ENCODE measurements at regions not wholly inside any gene's neighbourhood (a gene's known extent, or its start where the extent isn't known, plus 50 kb on each side); places are given as distances from the start of the nearest gene placed in this dataset.
"Not testable (repeated sequence)": the region's sequence is repeated elsewhere in the genome, so short reads cannot be mapped to it uniquely, and the experiment has no call there.

- H3K4me1 Mint-ChIP-seq = no peaks in the 10 kb centered on the region
- no peak for ATAC-seq
- H3K4me3 Mint-ChIP-seq = no peak overlapping the region
- H3K9me3 Mint-ChIP-seq = no peaks in the 10 kb centered on the region
- H3K27me3 Mint-ChIP-seq = no peaks in the 10 kb centered on the region
- H3K36me3 Mint-ChIP-seq (ENCODE audit: low read depth) = no peaks in the 10 kb centered on the region
- no peak for DNase-seq
- no peak overlapping the region for H3K27ac Mint-ChIP-seq
Observed at GRCh38 chr5:163352531-163352930, 84.9 kb upstream of the CCNG1 start.

DNA sequence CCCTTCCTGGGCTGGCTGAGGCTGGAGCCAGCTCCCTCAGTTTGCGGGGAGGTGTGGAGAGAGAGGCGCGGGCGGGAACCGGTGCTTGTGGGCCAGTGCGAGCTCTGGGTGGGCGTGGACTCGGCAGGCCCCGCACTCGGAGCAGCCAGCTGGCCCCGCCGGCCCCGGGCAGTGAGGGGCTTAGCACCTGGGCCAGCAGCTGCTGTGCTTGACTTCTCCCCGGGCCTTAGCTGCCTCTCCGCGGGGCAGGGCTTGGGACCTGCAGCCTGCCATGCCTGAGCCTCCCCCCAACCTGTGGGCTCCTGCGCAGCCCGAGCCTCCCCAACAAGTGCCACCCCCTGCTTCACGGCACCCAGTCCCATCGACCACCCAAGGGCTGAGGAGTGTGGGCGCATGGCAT, 81.6 kb upstream of the CCNG1 start:
- not testable (repeated sequence) for DNase-seq; H3K9me3 Mint-ChIP-seq; H3K27ac Mint-ChIP-seq; H3K36me3 Mint-ChIP-seq (ENCODE audit: low read depth); H3K27me3 Mint-ChIP-seq; H3K4me1 Mint-ChIP-seq; ATAC-seq; H3K4me3 Mint-ChIP-seq

DNA sequence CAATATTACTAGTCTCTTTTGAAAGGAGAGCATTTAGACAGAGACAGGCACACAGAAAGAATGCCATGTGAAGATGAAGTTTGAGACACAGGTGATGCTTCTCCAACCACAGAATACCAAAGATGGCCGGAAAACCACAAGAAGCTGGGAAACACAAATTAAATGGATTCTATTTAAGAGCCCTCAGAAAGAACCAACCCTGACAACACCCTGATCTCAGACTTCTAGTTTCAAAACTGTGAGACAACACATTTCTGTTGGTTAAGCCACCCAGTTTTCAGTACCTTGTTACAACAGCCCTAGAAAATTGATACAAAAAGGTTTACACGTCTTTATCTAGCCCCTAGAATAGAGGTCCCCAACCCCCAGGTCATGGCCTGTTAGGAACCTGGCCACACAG, 79.8 kb upstream of the CCNG1 start:
- Mint-ChIP-seq H3K27me3 (no peaks in the 10 kb centered on the region), H3K27ac (no peak overlapping the region), H3K4me3 (no peak overlapping the region), H3K4me1 (no peaks in the 10 kb centered on the region), H3K9me3 (no peaks in the 10 kb centered on the region), H3K36me3 (ENCODE audit: low read depth) (no peaks in the 10 kb centered on the region)
- ATAC-seq (no peak), DNase-seq (no peak)

GRCh38 chr5:163360656-163361055, 76.7 kb upstream of the CCNG1 start:
- H3K27me3 Mint-ChIP-seq = no peaks in the 10 kb centered on the region
- H3K36me3 Mint-ChIP-seq (ENCODE audit: low read depth) = no peaks in the 10 kb centered on the region
- DNase-seq (no peak), ATAC-seq (no peak)
- no peak overlapping the region for H3K27ac Mint-ChIP-seq
- H3K4me1 Mint-ChIP-seq = no peaks in the 10 kb centered on the region
- H3K9me3 Mint-ChIP-seq = peaks cover 3% of the 10 kb centered on the region
- H3K4me3 Mint-ChIP-seq = no peak overlapping the region

DNA sequence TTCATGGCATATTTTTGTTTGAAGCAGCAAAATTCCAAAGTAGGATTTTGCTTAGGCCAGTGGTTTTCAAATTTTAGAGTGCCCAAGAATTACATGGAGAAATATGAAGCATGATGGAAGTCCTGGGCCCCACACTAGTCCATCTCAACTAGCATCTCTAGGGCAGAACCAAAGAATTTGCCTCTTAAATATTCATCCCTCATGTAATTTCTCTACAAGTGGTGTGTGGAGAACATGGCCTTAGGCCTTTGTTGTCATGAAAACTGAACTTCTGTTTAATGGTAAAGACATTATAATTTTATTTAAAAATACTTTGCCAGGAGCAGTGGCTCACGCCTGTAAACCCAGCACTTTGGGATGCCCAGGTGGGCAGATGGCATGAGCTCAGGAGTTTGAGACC, 75.9 kb upstream of the CCNG1 start:
- H3K9me3 Mint-ChIP-seq = peaks cover 4% of the 10 kb centered on the region
- no peak overlapping the region for H3K27ac Mint-ChIP-seq
- ATAC-seq = no peak
- DNase-seq = no peak
- H3K4me3 Mint-ChIP-seq = no peak overlapping the region
- no peaks in the 10 kb centered on the region for H3K27me3 Mint-ChIP-seq
- H3K4me1 Mint-ChIP-seq = no peaks in the 10 kb centered on the region
- no peaks in the 10 kb centered on the region for H3K36me3 Mint-ChIP-seq (ENCODE audit: low read depth)

DNA sequence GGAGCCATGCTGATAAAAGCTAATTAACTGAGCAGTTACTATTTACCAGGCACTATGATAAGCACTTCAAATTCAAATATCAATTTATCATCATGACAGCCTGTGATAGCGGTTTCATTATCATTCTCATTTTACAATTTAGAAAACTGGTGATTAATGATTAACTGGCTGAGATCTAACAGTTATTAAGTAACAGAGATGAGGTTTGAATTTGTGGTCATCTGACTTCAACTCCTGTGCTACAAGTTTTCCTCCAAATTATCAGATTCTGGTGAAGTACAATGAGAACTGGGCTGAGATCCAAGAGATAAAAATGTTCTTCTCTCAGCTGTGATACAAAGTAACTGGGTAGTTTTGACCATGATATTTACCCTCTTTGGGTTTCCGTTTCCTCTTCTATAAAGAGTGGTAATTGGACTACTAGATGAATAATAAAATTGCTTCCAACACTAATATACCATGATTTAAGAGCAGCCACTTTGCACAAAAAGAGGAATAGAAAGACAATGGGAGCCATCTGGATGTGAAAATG, 74.5 kb upstream of the CCNG1 start:
- H3K27ac Mint-ChIP-seq = no peak overlapping the region
- no peak for DNase-seq

GRCh38 chr5:163363389-163363788, 74.0 kb upstream of the CCNG1 start:
- Mint-ChIP-seq H3K27ac (no peak overlapping the region), H3K4me1 (no peaks in the 10 kb centered on the region), H3K9me3 (peaks cover 4% of the 10 kb centered on the region), H3K27me3 (no peaks in the 10 kb centered on the region), H3K4me3 (no peak overlapping the region), H3K36me3 (ENCODE audit: low read depth) (no peaks in the 10 kb centered on the region)
- ATAC-seq = no peak
- DNase-seq = no peak

More for the DNA sequence above, 74.5 kb upstream of the CCNG1 start:
- ATAC-seq = no peak
- H3K4me1 Mint-ChIP-seq = no peaks in the 10 kb centered on the region
- no peaks in the 10 kb centered on the region for H3K27me3 Mint-ChIP-seq
- no peak overlapping the region for H3K4me3 Mint-ChIP-seq
- H3K9me3 Mint-ChIP-seq = peaks cover 4% of the 10 kb centered on the region
- H3K36me3 Mint-ChIP-seq (ENCODE audit: low read depth) = no peaks in the 10 kb centered on the region

DNA sequence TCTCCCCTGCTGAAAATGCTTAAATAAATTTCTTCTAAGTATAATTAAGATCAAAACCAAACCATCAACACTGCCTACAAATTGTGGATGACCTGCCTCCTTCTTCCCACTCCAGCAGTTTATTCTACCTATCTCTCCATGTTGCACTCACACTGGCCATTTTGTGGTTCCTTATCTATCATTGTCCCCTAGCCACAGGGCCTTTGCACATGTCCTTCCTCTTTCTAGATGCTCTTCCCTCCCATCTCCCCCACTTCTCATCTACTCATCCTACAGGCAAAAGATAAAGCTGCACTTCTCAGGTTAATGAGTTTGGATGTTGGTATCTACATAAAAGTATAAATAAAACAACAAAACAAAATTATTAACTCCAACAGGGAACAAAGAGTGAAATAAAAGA, 70.6 kb upstream of the CCNG1 start:
- Mint-ChIP-seq H3K4me3 (no peak overlapping the region), H3K4me1 (no peaks in the 10 kb centered on the region), H3K36me3 (ENCODE audit: low read depth) (no peaks in the 10 kb centered on the region), H3K27me3 (no peaks in the 10 kb centered on the region), H3K27ac (no peak overlapping the region), H3K9me3 (peaks cover 4% of the 10 kb centered on the region)
- ATAC-seq (no peak), DNase-seq (no peak)

DNA sequence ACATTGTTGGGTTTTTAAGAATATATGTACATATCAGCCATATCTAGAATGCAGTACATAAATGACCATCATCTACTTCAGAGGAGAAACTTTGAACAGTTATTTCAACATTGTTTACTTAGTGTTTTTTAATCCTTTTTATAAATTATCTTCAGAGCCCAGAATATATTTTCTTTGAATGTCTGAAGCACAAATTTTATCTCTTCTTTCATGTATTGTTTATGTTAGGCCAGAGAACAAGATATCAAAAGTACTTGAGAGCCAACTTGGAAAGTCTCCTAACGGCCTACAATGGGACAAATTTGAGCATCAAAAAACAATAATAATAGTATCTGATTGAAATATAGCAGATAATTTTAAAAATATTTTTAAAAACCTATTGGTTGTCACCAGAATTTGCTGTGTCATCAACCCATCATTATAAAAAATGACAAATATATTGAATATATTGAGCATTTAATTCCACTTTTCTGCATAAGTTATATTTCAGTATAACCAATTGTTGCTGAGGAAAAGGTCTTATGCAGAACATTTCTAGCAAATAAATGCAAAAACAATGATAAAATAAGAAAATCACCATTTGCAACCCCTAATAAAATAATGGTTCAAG, 67.5 kb upstream of the CCNG1 start:
- no peaks in the 10 kb centered on the region for H3K27me3 Mint-ChIP-seq
- no peaks in the 10 kb centered on the region for H3K36me3 Mint-ChIP-seq (ENCODE audit: low read depth)
- peaks cover 4% of the 10 kb centered on the region for H3K9me3 Mint-ChIP-seq
- DNase-seq = no peak
- no peaks in the 10 kb centered on the region for H3K4me1 Mint-ChIP-seq
- H3K27ac Mint-ChIP-seq = no peak overlapping the region
- H3K4me3 Mint-ChIP-seq = no peak overlapping the region
- ATAC-seq = no peak

DNA sequence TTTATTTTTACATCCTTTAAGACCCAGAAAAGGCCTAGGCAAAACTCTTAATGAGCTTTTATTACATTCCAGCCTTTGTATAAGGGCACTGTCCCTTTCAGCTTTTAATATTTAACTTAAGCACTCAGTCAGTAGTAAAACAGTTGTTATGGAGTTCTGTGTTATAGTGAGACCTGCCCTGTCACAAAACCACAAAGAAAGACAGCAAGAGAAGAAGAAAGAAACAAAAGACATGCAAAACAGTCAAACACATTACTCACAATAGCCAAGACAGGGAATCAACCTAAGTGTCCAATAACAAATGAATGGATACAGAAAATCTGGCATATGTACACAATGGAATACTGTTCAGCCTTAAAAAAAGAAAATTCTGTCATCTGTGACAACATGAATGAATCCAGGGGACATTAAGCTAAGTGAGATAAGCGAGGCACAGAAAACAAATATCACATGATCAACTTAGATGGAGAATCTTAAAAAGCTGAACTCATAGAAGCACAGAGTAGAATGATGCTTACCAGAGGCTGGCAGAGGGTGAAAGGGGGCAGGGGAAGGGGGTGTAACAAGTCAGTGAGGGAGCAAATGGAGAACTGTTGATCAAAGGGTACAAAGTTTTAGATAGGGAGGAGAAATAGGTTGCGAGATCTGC, 63.8 kb upstream of the CCNG1 start:
- ATAC-seq (no peak), DNase-seq (no peak)
- H3K27me3 Mint-ChIP-seq = peaks cover 3% of the 10 kb centered on the region
- no peaks in the 10 kb centered on the region for H3K9me3 Mint-ChIP-seq
- no peaks in the 10 kb centered on the region for H3K36me3 Mint-ChIP-seq (ENCODE audit: low read depth)
- no peak overlapping the region for H3K4me3 Mint-ChIP-seq
- no peak overlapping the region for H3K27ac Mint-ChIP-seq
- no peaks in the 10 kb centered on the region for H3K4me1 Mint-ChIP-seq

GRCh38 chr5:163377982-163378381, 59.4 kb upstream of the CCNG1 start:
- Mint-ChIP-seq H3K36me3 (ENCODE audit: low read depth) (no peaks in the 10 kb centered on the region), H3K27me3 (peaks cover 7% of the 10 kb centered on the region), H3K9me3 (no peaks in the 10 kb centered on the region), H3K4me3 (no peak overlapping the region), H3K4me1 (no peaks in the 10 kb centered on the region), H3K27ac (no peak overlapping the region)
- ATAC-seq (no peak), DNase-seq (no peak)

DNA sequence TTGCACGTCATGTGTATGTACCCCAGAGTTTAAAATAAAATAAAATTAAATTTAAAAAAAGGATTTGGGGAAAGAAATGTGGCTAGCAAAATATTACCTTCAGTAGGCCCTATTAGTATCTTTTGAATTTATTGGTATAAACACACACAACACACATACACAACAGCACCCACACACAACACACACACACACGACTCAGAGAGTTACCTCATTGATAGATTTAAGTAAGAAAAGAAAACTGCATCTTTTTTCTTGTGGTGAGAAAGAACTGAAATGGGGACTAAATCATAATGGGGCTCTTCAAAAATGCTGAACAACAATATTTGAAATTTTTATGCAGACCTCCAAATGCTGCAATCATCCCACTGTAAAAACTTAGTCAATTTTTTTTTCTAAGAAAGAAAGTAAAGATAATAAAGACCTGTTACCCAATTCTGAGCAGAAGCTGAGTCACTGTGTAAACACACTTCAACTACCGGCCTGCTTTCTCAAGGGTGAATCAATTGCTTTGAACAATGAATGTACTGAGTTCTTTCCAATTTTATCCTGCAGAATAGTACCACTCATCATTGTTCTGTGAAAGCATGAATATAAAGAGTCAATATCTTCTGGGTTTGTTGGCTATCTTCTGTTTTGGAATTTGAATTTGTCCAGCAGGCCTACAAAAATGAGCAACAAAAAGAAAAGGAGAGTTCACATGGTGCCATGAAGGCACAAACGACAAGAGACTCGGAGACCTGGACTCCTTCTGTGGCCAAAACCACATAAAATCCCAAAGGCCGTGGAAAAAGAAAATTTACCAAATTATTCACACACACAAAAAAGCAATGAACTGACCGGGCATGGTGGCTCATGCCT, 57.9 kb upstream of the CCNG1 start:
- Mint-ChIP-seq H3K4me3 (no peak overlapping the region), H3K9me3 (no peaks in the 10 kb centered on the region), H3K27ac (no peak overlapping the region), H3K27me3 (peaks cover 7% of the 10 kb centered on the region), H3K36me3 (ENCODE audit: low read depth) (no peaks in the 10 kb centered on the region), H3K4me1 (no peaks in the 10 kb centered on the region)
- DNase-seq (no peak), ATAC-seq (no peak)

GRCh38 chr5:163381832-163382231, 55.6 kb upstream of the CCNG1 start:
- Mint-ChIP-seq H3K27ac (no peak overlapping the region), H3K36me3 (ENCODE audit: low read depth) (no peaks in the 10 kb centered on the region), H3K4me3 (no peak overlapping the region), H3K4me1 (no peaks in the 10 kb centered on the region), H3K9me3 (no peaks in the 10 kb centered on the region), H3K27me3 (peaks cover 7% of the 10 kb centered on the region)
- DNase-seq (no peak), ATAC-seq (no peak)

DNA sequence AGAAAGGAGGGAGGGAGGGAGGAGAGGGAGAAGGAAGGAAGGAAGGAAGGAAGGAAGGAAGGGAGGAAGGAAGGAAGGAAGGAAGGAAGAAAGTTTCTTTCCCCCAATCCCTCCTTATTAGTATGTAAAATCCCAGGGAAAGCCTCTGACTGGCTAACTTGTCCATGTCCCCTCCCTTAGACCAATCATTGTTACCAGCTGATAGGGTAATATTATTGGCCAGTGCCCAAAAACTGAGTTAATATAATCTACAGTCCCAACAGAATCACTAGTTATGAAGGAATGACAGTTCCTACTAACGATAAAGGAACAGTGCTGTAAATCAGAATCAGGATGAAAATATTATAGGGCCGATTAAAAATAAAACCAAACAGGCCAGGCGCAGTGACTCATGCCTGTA, 53.6 kb upstream of the CCNG1 start:
- H3K4me1 Mint-ChIP-seq = no peaks in the 10 kb centered on the region

DNA sequence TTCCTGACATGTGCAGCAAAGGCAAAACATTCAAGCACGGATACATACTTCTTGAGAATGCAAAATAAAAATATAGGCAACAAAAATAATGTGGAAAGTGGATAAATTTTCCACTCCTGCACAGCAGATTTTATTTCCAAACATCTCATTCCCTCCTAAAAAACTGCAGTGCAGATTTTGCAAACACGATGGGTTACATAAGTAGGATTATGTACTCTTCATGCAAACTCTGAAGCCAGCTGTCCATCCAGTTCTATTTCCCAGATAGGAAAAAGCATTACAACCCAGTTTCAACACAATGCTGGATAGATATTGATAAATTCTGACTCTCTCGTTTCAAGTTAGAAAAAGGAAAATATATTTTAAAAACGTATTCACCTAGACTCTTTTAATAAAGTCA, 52.7 kb upstream of the CCNG1 start:
- peaks cover 2% of the 10 kb centered on the region for H3K27me3 Mint-ChIP-seq
- H3K36me3 Mint-ChIP-seq (ENCODE audit: low read depth) = no peaks in the 10 kb centered on the region
- H3K27ac Mint-ChIP-seq = no peak overlapping the region
- no peaks in the 10 kb centered on the region for H3K9me3 Mint-ChIP-seq
- DNase-seq = no peak
- H3K4me1 Mint-ChIP-seq = no peaks in the 10 kb centered on the region
- no peak overlapping the region for H3K4me3 Mint-ChIP-seq
- ATAC-seq = no peak

More for the DNA sequence above, 53.6 kb upstream of the CCNG1 start:
- H3K9me3 Mint-ChIP-seq = no peaks in the 10 kb centered on the region
- H3K27ac Mint-ChIP-seq = no peak overlapping the region
- ATAC-seq (no peak), DNase-seq (no peak)
- H3K36me3 Mint-ChIP-seq (ENCODE audit: low read depth) = no peaks in the 10 kb centered on the region
- H3K4me3 Mint-ChIP-seq = no peak overlapping the region
- H3K27me3 Mint-ChIP-seq = peaks cover 4% of the 10 kb centered on the region
